HCT116 (cell line): ENCODE measurements at regions not wholly inside any gene's neighbourhood (a gene's known extent, or its start where the extent isn't known, plus 50 kb on each side); places are given as distances from the start of the nearest gene placed in this dataset.

Experiments used
- ATAC-seq: fragments of 200-7000 bp; cut with Tn5 transposase; 2 replicates; pipeline ENCODE4 v1.9.1; 2020; ENCODE audit warnings: mild to moderate bottlenecking, moderate library complexity
- BruUV-seq: library from RNA; stranded (reverse); fragments of 400-500 nt; replicated peaks from 2 replicates; lab custom pipeline; 2021; lab: Mats Ljungman, UMichigan
- CTCF ChIA-PET: fragments of 300-600 bp; sonication (Branson Sonifier 250); formaldehyde crosslinking; loops from one replicate; lab custom pipeline; 2021; ENCODE audit warnings: antibody characterized with exemption; lab: Charles Lee
- POLR2A ChIA-PET: fragments of 300-600, 350-600 bp; sonication (Branson Sonifier 250); formaldehyde crosslinking; loops from one replicate; lab custom pipeline; 2021; ENCODE audit warnings: antibody characterized with exemption; lab: Charles Lee
- RAD21 ChIA-PET, 2 experiments: fragments of 300-600 bp; sonication (Branson Sonifier 250); formaldehyde crosslinking; loops; one replicate each; lab custom pipeline; 2023; ENCODE audit warnings: low total read pairs in 2 of 2; ENCODE audit not compliant: uncharacterized antibody in 2 of 2, unreplicated experiment in 2 of 2, low non-redundant PET in 1 of 2; lab: Charles Lee
- DNase-seq: peaks from one replicate; pipeline ENCODE4 v3.0.0-alpha.2; 2010; ENCODE audit warnings: low read depth, low spot score
- H2AFZ ChIP-seq: fragments of 200-600 bp; shearing (Covaris generic), sonication (generic); 2 replicates; pipeline ENCODE4 v1.6.1; 2017; ENCODE audit warnings: low read depth, mixed run types, mixed read lengths, antibody characterized with exemption, low read length; ENCODE audit not compliant: poor library complexity, severe bottlenecking
- H3K27ac ChIP-seq: 2 replicates; pipeline ENCODE4 v1.5.1; 2012; ENCODE audit warnings: low read depth, low read length
- H3K27me3 ChIP-seq: fragments of 200-600 bp; sonication (generic); 2 replicates; pipeline ENCODE4 v1.6.1; 2016; ENCODE audit warnings: mixed run types, low read length, mixed read lengths; ENCODE audit not compliant: insufficient read depth
- H3K36me3 ChIP-seq, 2 experiments: fragments of 200-500 bp in 1 of 2; fragments of 200-600 bp in 1 of 2; sonication (Bioruptor generic) in 1 of 2; sonication (generic) in 1 of 2; 2 replicates each; pipeline versions ENCODE4 v1.5.1 to v1.6.1; 2014 to 2016; ENCODE audit warnings: low read length in 2 of 2, inconsistent platforms in 1 of 2, mixed read lengths in 1 of 2, mixed run types in 1 of 2; ENCODE audit not compliant: insufficient read depth in 2 of 2, control insufficient read depth in 1 of 2
- H3K4me1 ChIP-seq, 2 experiments: fragments of 200-600 bp in 1 of 2; sonication (generic) in 1 of 2; 2 replicates each; pipeline versions ENCODE4 v1.5.1 to v1.6.1; 2012 to 2017; ENCODE audit warnings: low read length in 2 of 2, inconsistent platforms in 1 of 2, mild to moderate bottlenecking in 1 of 2, mixed read lengths in 1 of 2, mixed run types in 1 of 2, moderate library complexity in 1 of 2; ENCODE audit not compliant: insufficient read depth in 2 of 2, control insufficient read depth in 1 of 2
- H3K4me2 ChIP-seq: fragments of 200-600 bp; sonication (generic); 2 replicates; pipeline ENCODE4 v1.6.1; 2017; ENCODE audit warnings: mixed run types, low read length, mixed read lengths
- H3K4me3 ChIP-seq, 2 experiments: fragments of 200-600 bp in 1 of 2; sonication (generic) in 1 of 2; replicated peaks in 1 of 2; 2 replicates each; pipeline ENCODE4 v1.5.1; 2011 to 2016; ENCODE audit warnings: low read length in 2 of 2, control low read depth in 1 of 2, low read depth in 1 of 2, mild to moderate bottlenecking in 1 of 2, mixed read lengths in 1 of 2, mixed run types in 1 of 2
- H3K79me2 ChIP-seq: fragments of 200-600 bp; sonication (generic); 2 replicates; pipeline ENCODE4 v1.6.1; 2017; ENCODE audit warnings: mild to moderate bottlenecking, mixed run types, low read length, moderate library complexity, mixed read lengths; ENCODE audit not compliant: insufficient read depth
- H3K9ac ChIP-seq: fragments of 200-600 bp; sonication (generic); 2 replicates; pipeline ENCODE4 v1.6.1; 2016; ENCODE audit warnings: low read length, mixed read lengths
- H3K9me2 ChIP-seq: fragments of 200-600 bp; sonication (generic), shearing (Covaris generic); 2 replicates; pipeline ENCODE4 v1.6.1; 2017; ENCODE audit warnings: mixed run types, mild to moderate bottlenecking, moderate library complexity; ENCODE audit not compliant: insufficient read depth
- H3K9me3 ChIP-seq, 2 experiments: fragments of 200-500 bp in 1 of 2; fragments of 200-600 bp in 1 of 2; sonication (Bioruptor generic) in 1 of 2; sonication (generic) in 1 of 2; 2 replicates each; pipeline ENCODE4 v1.6.1; 2014 to 2017; ENCODE audit warnings: low read length in 2 of 2, mixed read lengths in 2 of 2, inconsistent platforms in 1 of 2, low read depth in 1 of 2, mild to moderate bottlenecking in 1 of 2, mixed run types in 1 of 2, moderate library complexity in 1 of 2; ENCODE audit not compliant: control insufficient read depth in 1 of 2, insufficient read depth in 1 of 2
- H4K20me1 ChIP-seq: fragments of 200-600 bp; sonication (generic), shearing (Covaris generic); 2 replicates; pipeline ENCODE4 v1.6.1; 2017; ENCODE audit warnings: mixed run types, mild to moderate bottlenecking, moderate library complexity; ENCODE audit not compliant: insufficient read depth
- ATF3 ChIP-seq: IDR thresholded peaks from 2 replicates; pipeline ENCODE4 v1.6.1; 2012
- CEBPB ChIP-seq: IDR thresholded peaks from 2 replicates; pipeline ENCODE4 v1.6.1; 2012; ENCODE audit warnings: low read depth
- CTCF ChIP-seq, 3 experiments: fragments of 200-600 bp in 1 of 3; sonication (generic) in 1 of 3; IDR thresholded peaks in 2 of 3; conservative IDR thresholded peaks in 1 of 3; 2 replicates each; pipeline ENCODE4 v1.5.1; 2012 to 2017; ENCODE audit warnings: low read depth in 2 of 3, low read length in 2 of 3, antibody characterized with exemption in 1 of 3, borderline replicate concordance in 1 of 3, control low read depth in 1 of 3, mild to moderate bottlenecking in 1 of 3, mixed read lengths in 1 of 3, mixed run types in 1 of 3, moderate library complexity in 1 of 3; ENCODE audit not compliant: insufficient read depth in 1 of 3
- EGR1 ChIP-seq: IDR thresholded peaks from 2 replicates; pipeline ENCODE4 v1.6.1; 2012; ENCODE audit warnings: low read depth
- ELF1 ChIP-seq: IDR thresholded peaks from 2 replicates; pipeline ENCODE4 v1.6.1; 2012; ENCODE audit warnings: low read depth, borderline replicate concordance
- FOSL1 ChIP-seq: IDR thresholded peaks from 2 replicates; pipeline ENCODE4 v1.6.1; 2012; ENCODE audit warnings: low read depth
- MAX ChIP-seq: IDR thresholded peaks from 2 replicates; pipeline ENCODE4 v1.6.1; 2012
- POLR2A ChIP-seq: IDR thresholded peaks from 2 replicates; pipeline ENCODE4 v1.7.0; 2011; ENCODE audit warnings: borderline replicate concordance; ENCODE audit not compliant: insufficient read depth, insufficient read length; ENCODE audit errors: extremely low read depth
- POLR2AphosphoS5 ChIP-seq: IDR thresholded peaks from 2 replicates; pipeline ENCODE4 v1.6.1; 2011; ENCODE audit warnings: mild to moderate bottlenecking, low read depth, low read length, moderate library complexity
- REST ChIP-seq: IDR thresholded peaks from 2 replicates; pipeline ENCODE4 v1.6.1; 2012; ENCODE audit warnings: low read depth
- SRF ChIP-seq: IDR thresholded peaks from 2 replicates; pipeline ENCODE4 v1.6.1; 2012; ENCODE audit warnings: low read depth
- TCF7L2 ChIP-seq: IDR thresholded peaks from 2 replicates; pipeline ENCODE4 v1.7.0; 2011; ENCODE audit warnings: borderline replicate concordance, inconsistent platforms; ENCODE audit not compliant: insufficient read depth, insufficient read length; ENCODE audit errors: extremely low read depth
- YY1 ChIP-seq: IDR thresholded peaks from 2 replicates; pipeline ENCODE4 v1.6.1; 2011; ENCODE audit warnings: low read length, low read depth, moderate library complexity, mild to moderate bottlenecking; ENCODE audit not compliant: insufficient replicate concordance; ENCODE audit errors: extremely low read depth
- ZBTB33 ChIP-seq: IDR thresholded peaks from 2 replicates; pipeline ENCODE4 v1.6.1; 2011; ENCODE audit warnings: mild to moderate bottlenecking, low read length, moderate library complexity; ENCODE audit not compliant: insufficient replicate concordance; ENCODE audit errors: extremely low read depth
- ZNF274 ChIP-seq: fragments of 200-500 bp; sonication (Bioruptor generic); IDR thresholded peaks from 2 replicates; pipeline ENCODE4 v1.6.1; 2014; ENCODE audit warnings: mild to moderate bottlenecking, low read depth, low read length, inconsistent platforms
- intact Hi-C: fragments of 100-400 bp; cut with micrococcal nuclease; formaldehyde crosslinking; loops from 2 replicates; pipeline ENCODE4 v1.10.0; 2022

GRCh38 chr4:112708772-112709171 is 71.8 kb downstream of the LARP7 start:
- Histone ChIP-seq H3K9ac (no peak overlapping the region), H3K4me3 (no peak overlapping the region), H3K79me2 (no peaks in the 10 kb centered on the region), H3K4me2 (no peak overlapping the region), H3K9me2 (no peaks in the 10 kb centered on the region), H3K27me3 (no peaks in the 10 kb centered on the region), H3K27ac (no peak overlapping the region), H2AFZ (no peak overlapping the region), H3K36me3 (no peaks in the 10 kb centered on the region), H4K20me1 (no peaks in the 10 kb centered on the region), H3K4me1 (peaks cover 2 to 15% of the 10 kb centered on the region in 2 experiments; a peak in 3 of 4 replicates), H3K9me3 (no peaks in the 10 kb centered on the region)
- ChIA-PET RAD21 (no interaction called here), CTCF (no interaction called here), POLR2A (no interaction called here)
- no TSS peak for BruUV-seq
- intact Hi-C loops: no loop called here
- no peak for ATAC-seq
- TF ChIP-seq ZBTB33 (no peak), ZNF274 (no peak), ATF3 (no peak), CTCF (IDR thresholded peaks at IDR 0.05 in 2 of 3, conservative IDR thresholded peaks at IDR 0.05 in 1 of 3; ENCODE audit: borderline replicate concordance in 1 of 3, insufficient read depth in 1 of 3, low read depth in 2 of 3, low read length in 2 of 3) (no peak), FOSL1 (no peak), EGR1 (no peak), CEBPB (no peak), TCF7L2 (no peak), POLR2A (no peak), YY1 (no peak), ELF1 (no peak), REST (no peak), SRF (no peak), POLR2AphosphoS5 (no peak), MAX (no peak)
- no peak for DNase-seq
